ENCODE measurements at regions not wholly inside any gene's neighbourhood (a gene's known extent, or its start where the extent isn't known, plus 50 kb on each side); places are given as distances from the start of the nearest gene placed in this dataset.

GRCh38 chr12:18207266-18207665 is 54.1 kb upstream of the PIK3C2G start:
- H3K4me3 Mint-ChIP-seq (ENCODE audit: low read depth) = no peak overlapping the region
- no peak overlapping the region for H3K27ac Mint-ChIP-seq
- H3K27me3 Mint-ChIP-seq = no peaks in the 10 kb centered on the region
- no peaks in the 10 kb centered on the region for H3K36me3 Mint-ChIP-seq (ENCODE audit: insufficient read depth)
- H3K4me1 Mint-ChIP-seq (ENCODE audit: low read depth) = peaks cover 2% of the 10 kb centered on the region
- DNase-seq (ENCODE audit: low spot score, unreplicated experiment) = no peak
- TF ChIP-seq, protein P1, sequence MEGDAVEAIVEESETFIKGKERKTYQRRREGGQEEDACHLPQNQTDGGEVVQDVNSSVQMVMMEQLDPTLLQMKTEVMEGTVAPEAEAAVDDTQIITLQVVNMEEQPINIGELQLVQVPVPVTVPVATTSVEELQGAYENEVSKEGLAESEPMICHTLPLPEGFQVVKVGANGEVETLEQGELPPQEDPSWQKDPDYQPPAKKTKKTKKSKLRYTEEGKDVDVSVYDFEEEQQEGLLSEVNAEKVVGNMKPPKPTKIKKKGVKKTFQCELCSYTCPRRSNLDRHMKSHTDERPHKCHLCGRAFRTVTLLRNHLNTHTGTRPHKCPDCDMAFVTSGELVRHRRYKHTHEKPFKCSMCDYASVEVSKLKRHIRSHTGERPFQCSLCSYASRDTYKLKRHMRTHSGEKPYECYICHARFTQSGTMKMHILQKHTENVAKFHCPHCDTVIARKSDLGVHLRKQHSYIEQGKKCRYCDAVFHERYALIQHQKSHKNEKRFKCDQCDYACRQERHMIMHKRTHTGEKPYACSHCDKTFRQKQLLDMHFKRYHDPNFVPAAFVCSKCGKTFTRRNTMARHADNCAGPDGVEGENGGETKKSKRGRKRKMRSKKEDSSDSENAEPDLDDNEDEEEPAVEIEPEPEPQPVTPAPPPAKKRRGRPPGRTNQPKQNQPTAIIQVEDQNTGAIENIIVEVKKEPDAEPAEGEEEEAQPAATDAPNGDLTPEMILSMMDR (IDR thresholded peaks at IDR 0.05; ENCODE audit: unreplicated experiment) = no peak
- peaks cover 6% of the 10 kb centered on the region for H3K9me3 Mint-ChIP-seq (ENCODE audit: low read depth)

- Mint-ChIP-seq H3K9me3 (ENCODE audit: low read depth) (peaks cover 6% of the 10 kb centered on the region), H3K36me3 (ENCODE audit: insufficient read depth) (no peaks in the 10 kb centered on the region), H3K27me3 (no peaks in the 10 kb centered on the region), H3K4me3 (ENCODE audit: low read depth) (no peak overlapping the region), H3K4me1 (ENCODE audit: low read depth) (peaks cover 2% of the 10 kb centered on the region), H3K27ac (no peak overlapping the region)
- TF ChIP-seq, protein P1 (IDR thresholded peaks at IDR 0.05; ENCODE audit: unreplicated experiment) = no peak
- no peak for DNase-seq (ENCODE audit: low spot score, unreplicated experiment)
Observed at GRCh38 chr12:18206198-18206597, 55.1 kb upstream of the PIK3C2G start.

DNA sequence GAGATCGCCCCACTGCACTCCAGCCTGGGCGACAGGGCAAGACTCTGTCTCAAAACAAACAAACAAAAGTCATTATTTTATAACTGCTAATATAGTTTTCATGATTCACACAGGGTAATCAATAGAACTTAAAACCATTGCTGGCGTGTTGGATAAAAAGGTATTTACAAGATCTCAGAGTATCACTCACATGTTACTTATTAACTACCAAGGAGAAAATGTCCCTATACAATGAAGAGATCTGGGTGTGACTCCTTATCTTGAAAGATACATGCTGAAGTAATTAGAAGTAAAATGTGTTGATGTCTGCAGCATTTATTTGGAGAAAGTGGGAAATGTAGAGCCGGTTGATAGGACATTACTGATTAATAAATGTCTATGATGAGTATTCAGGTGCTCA is 57.3 kb upstream of the PIK3C2G start:
- H3K4me1 Mint-ChIP-seq (ENCODE audit: low read depth) = peaks cover 2% of the 10 kb centered on the region
- H3K27ac Mint-ChIP-seq = no peak overlapping the region
- H3K36me3 Mint-ChIP-seq (ENCODE audit: insufficient read depth) = no peaks in the 10 kb centered on the region
- TF ChIP-seq, protein P1 (IDR thresholded peaks at IDR 0.05; ENCODE audit: unreplicated experiment) = no peak
- no peak for DNase-seq (ENCODE audit: low spot score, unreplicated experiment)
- no peaks in the 10 kb centered on the region for H3K27me3 Mint-ChIP-seq
- H3K4me3 Mint-ChIP-seq (ENCODE audit: low read depth) = no peak overlapping the region
- peaks cover 4% of the 10 kb centered on the region for H3K9me3 Mint-ChIP-seq (ENCODE audit: low read depth)

DNA sequence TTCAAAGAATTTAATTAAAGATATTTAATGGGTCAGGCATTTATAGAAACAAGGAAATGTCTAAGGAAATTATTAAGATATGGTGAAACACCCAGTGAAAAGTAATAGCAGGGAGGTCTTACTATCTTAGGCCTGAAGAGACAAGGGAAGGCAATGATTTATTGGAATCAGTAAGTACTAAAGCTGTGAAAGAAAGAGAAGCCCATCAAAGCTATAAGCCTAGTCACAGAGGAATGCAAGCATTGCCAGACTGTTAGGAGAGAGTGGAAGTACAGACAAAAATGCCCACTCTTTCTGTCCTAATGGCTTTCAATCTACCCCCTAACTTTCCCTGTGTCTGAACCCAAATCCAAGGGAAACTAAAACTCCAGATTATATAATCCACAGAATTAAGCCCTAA is 69.2 kb upstream of the PIK3C2G start:
- Mint-ChIP-seq H3K36me3 (ENCODE audit: insufficient read depth) (peaks cover 8% of the 10 kb centered on the region), H3K9me3 (ENCODE audit: low read depth) (peaks cover 18% of the 10 kb centered on the region), H3K27me3 (no peaks in the 10 kb centered on the region), H3K4me3 (ENCODE audit: low read depth) (no peak overlapping the region), H3K4me1 (ENCODE audit: low read depth) (peaks cover 16% of the 10 kb centered on the region), H3K27ac (no peak overlapping the region)
- no peak for DNase-seq (ENCODE audit: low spot score, unreplicated experiment)
- TF ChIP-seq, protein P1 (IDR thresholded peaks at IDR 0.05; ENCODE audit: unreplicated experiment) = no peak

DNA sequence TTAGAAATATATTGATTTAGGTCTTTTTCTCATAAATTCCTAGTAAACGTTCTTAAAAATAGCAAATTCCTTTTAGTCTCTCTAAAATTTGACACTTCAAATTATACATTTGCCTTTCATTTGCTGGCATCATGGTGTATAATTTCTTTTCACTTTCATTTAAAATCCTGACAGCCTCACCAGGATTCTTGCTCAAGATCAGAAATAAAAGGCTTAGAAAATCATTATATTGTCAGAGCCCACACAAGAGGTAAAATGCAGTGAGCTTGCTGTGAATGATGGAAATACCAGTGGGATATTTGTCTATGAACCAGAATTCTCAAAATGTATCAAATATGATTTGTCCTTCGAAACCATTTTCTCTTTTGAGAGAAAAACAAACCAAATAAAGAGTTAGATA is 78.2 kb upstream of the PIK3C2G start:
- Mint-ChIP-seq H3K4me1 (ENCODE audit: low read depth) (no peaks in the 10 kb centered on the region), H3K9me3 (ENCODE audit: low read depth) (peaks cover 1% of the 10 kb centered on the region), H3K27me3 (peaks cover 4% of the 10 kb centered on the region), H3K36me3 (ENCODE audit: insufficient read depth) (no peaks in the 10 kb centered on the region), H3K4me3 (ENCODE audit: low read depth) (no peak overlapping the region), H3K27ac (no peak overlapping the region)
- DNase-seq (ENCODE audit: low spot score, unreplicated experiment) = no peak
- TF ChIP-seq, protein P1 (IDR thresholded peaks at IDR 0.05; ENCODE audit: unreplicated experiment) = no peak
